SK-N-SH (cell line): ENCODE measurements at regions not wholly inside any gene's neighbourhood (a gene's known extent, or its start where the extent isn't known, plus 50 kb on each side); places are given as distances from the start of the nearest gene placed in this dataset.

Source experiments
- CTCF ChIA-PET: fragments of 300-600, 350-600 bp; formaldehyde crosslinking; extraction: SDS; loops from one replicate; lab custom pipeline; 2021; lab: Yijun Ruan, JAX
- POLR2A ChIA-PET: fragments of 350-600 bp; sonication (Branson Sonifier 250); formaldehyde crosslinking; extraction: SDS; loops from one replicate; lab custom pipeline; 2020; ENCODE audit warnings: antibody characterized with exemption, inconsistent platforms; lab: Yijun Ruan, JAX
- DNase-seq: peaks from one replicate; pipeline ENCODE4 v3.0.0; 2012
- H2AFZ ChIP-seq: fragments of 200-600 bp; sonication (generic); 2 replicates; pipeline ENCODE4 v1.8.1; 2016; ENCODE audit warnings: antibody characterized with exemption, mild to moderate bottlenecking, low read depth
- H3F3A ChIP-seq: fragments of 200-600 bp; sonication (generic); replicated peaks from 2 replicates; pipeline ENCODE3; 2016; ENCODE audit warnings: antibody characterized with exemption, mild to moderate bottlenecking; ENCODE audit not compliant: insufficient read depth
- H3K27ac ChIP-seq, 2 experiments: fragments of 200-500 bp in 1 of 2; fragments of 200-600 bp in 1 of 2; sonication (Bioruptor generic) in 1 of 2; sonication (generic), shearing (Covaris generic) in 1 of 2; 2 replicates each; pipeline versions ENCODE4 v1.5.1 to v1.6.1; 2014 to 2016; ENCODE audit warnings: low read depth in 2 of 2, inconsistent platforms in 1 of 2, low read length in 1 of 2, mild to moderate bottlenecking in 1 of 2, mixed read lengths in 1 of 2
- H3K27me3 ChIP-seq: fragments of 200-600 bp; sonication (generic), shearing (Covaris generic); 2 replicates; pipeline ENCODE4 v1.6.1; 2016; ENCODE audit warnings: mixed run types; ENCODE audit not compliant: insufficient read depth
- H3K36me3 ChIP-seq, 2 experiments: fragments of 200-500 bp in 1 of 2; fragments of 200-600 bp in 1 of 2; sonication (Bioruptor generic) in 1 of 2; sonication (generic) in 1 of 2; replicated peaks in 1 of 2; 2 replicates each; pipeline versions ENCODE3 to v1.5.1; 2014 to 2016; ENCODE audit warnings: low read length in 1 of 2, mild to moderate bottlenecking in 1 of 2; ENCODE audit not compliant: insufficient read depth in 2 of 2, control insufficient read depth in 1 of 2
- H3K4me1 ChIP-seq, 2 experiments: fragments of 200-500 bp in 1 of 2; fragments of 200-600 bp in 1 of 2; sonication (Bioruptor generic) in 1 of 2; sonication (generic), shearing (Covaris generic) in 1 of 2; 2 replicates each; pipeline versions ENCODE4 v1.5.1 to v1.6.1; 2014 to 2016; ENCODE audit warnings: low read depth in 1 of 2, low read length in 1 of 2, mixed run types in 1 of 2; ENCODE audit not compliant: insufficient read depth in 2 of 2, control insufficient read depth in 1 of 2
- H3K4me2 ChIP-seq: fragments of 200-600 bp; sonication (generic), shearing (Covaris generic); 2 replicates; pipeline ENCODE4 v1.6.1; 2017; ENCODE audit warnings: mixed run types
- H3K4me3 ChIP-seq, 2 experiments: fragments of 200-500 bp in 1 of 2; fragments of 200-600 bp in 1 of 2; sonication (Bioruptor generic) in 1 of 2; sonication (generic), shearing (Covaris generic) in 1 of 2; 2 replicates each; pipeline versions ENCODE4 v1.5.1 to v1.8.1; 2014 to 2016; ENCODE audit warnings: low read depth in 2 of 2, inconsistent platforms in 1 of 2, low read length in 1 of 2, mild to moderate bottlenecking in 1 of 2, mixed read lengths in 1 of 2, moderate library complexity in 1 of 2
- H3K79me2 ChIP-seq: fragments of 200-600 bp; sonication (generic); 2 replicates; pipeline ENCODE4 v1.8.1; 2017; ENCODE audit warnings: mild to moderate bottlenecking; ENCODE audit not compliant: insufficient read depth
- H3K9ac ChIP-seq: fragments of 200-600 bp; sonication (generic); 2 replicates; pipeline ENCODE4 v1.6.1; 2017; ENCODE audit warnings: mixed run types
- H3K9me2 ChIP-seq: fragments of 200-600 bp; sonication (generic); 2 replicates; pipeline ENCODE4 v1.6.1; 2017; ENCODE audit warnings: mixed run types
- H3K9me3 ChIP-seq: fragments of 200-600 bp; sonication (generic); 2 replicates; pipeline ENCODE4 v1.6.1; 2017; ENCODE audit warnings: mixed run types, mild to moderate bottlenecking, moderate library complexity
- H4K20me1 ChIP-seq: fragments of 200-600 bp; sonication (generic); 2 replicates; pipeline ENCODE4 v1.6.1; 2017; ENCODE audit warnings: mild to moderate bottlenecking, mixed run types; ENCODE audit not compliant: insufficient read depth
- ELF1 ChIP-seq: IDR thresholded peaks from 2 replicates; pipeline ENCODE4 v1.4.0; 2012
- EP300 ChIP-seq, 2 experiments: IDR thresholded peaks; 2 replicates each; pipeline versions ENCODE4 v1.4.0 to v1.6.1; 2012; ENCODE audit warnings: borderline replicate concordance in 1 of 2, low read depth in 1 of 2, low read length in 1 of 2
- FOXM1 ChIP-seq: IDR thresholded peaks from 2 replicates; pipeline ENCODE4 v1.4.0; 2012; ENCODE audit warnings: low read depth, mild to moderate bottlenecking
- GABPA ChIP-seq: IDR thresholded peaks from 2 replicates; pipeline ENCODE4 v1.4.0; 2012; ENCODE audit warnings: low read depth, mild to moderate bottlenecking
- JUND ChIP-seq: IDR thresholded peaks from 2 replicates; pipeline ENCODE4 v1.4.0; 2012
- MEF2A ChIP-seq: IDR thresholded peaks from 2 replicates; pipeline ENCODE4 v1.4.0; 2012; ENCODE audit warnings: low read depth, borderline replicate concordance
- PBX3 ChIP-seq: IDR thresholded peaks from 2 replicates; pipeline ENCODE4; 2012
- RAD21 ChIP-seq: IDR thresholded peaks from 2 replicates; pipeline ENCODE4 v1.6.1; 2012; ENCODE audit warnings: mild to moderate bottlenecking, low read length
- SMC3 ChIP-seq: IDR thresholded peaks from 2 replicates; pipeline ENCODE4 v1.6.1; 2012; ENCODE audit warnings: low read depth, low read length, improper control_type of control experiment
- TAF1 ChIP-seq: IDR thresholded peaks from 2 replicates; pipeline ENCODE4 v1.6.1; 2012; ENCODE audit warnings: low read depth, mild to moderate bottlenecking, low read length, moderate library complexity, borderline replicate concordance
- TEAD4 ChIP-seq: IDR thresholded peaks from 2 replicates; pipeline ENCODE4 v1.4.0; 2012; ENCODE audit warnings: mild to moderate bottlenecking, borderline replicate concordance; ENCODE audit not compliant: insufficient read depth
- YY1 ChIP-seq: IDR thresholded peaks from 2 replicates; pipeline ENCODE4 v1.4.0; 2012; ENCODE audit warnings: low read depth, mild to moderate bottlenecking
- WGBS: methylation state at CpG from one replicate; pipeline ENCODE4 v1.1.6; 2017; ENCODE audit warnings: low lambda C conversion rate; 5-methylcytosine and 5-hydroxymethylcytosine counted together
- TF ChIP-seq, protein P1 (sequence below): IDR thresholded peaks from 2 replicates; pipeline ENCODE4 v1.4.0; 2012; ENCODE audit warnings: low read depth, borderline replicate concordance
- TF ChIP-seq, protein P2 (sequence below): IDR thresholded peaks from 2 replicates; pipeline ENCODE4 v1.6.1; 2012; ENCODE audit warnings: mild to moderate bottlenecking, low read depth, low read length, moderate library complexity

DNA sequence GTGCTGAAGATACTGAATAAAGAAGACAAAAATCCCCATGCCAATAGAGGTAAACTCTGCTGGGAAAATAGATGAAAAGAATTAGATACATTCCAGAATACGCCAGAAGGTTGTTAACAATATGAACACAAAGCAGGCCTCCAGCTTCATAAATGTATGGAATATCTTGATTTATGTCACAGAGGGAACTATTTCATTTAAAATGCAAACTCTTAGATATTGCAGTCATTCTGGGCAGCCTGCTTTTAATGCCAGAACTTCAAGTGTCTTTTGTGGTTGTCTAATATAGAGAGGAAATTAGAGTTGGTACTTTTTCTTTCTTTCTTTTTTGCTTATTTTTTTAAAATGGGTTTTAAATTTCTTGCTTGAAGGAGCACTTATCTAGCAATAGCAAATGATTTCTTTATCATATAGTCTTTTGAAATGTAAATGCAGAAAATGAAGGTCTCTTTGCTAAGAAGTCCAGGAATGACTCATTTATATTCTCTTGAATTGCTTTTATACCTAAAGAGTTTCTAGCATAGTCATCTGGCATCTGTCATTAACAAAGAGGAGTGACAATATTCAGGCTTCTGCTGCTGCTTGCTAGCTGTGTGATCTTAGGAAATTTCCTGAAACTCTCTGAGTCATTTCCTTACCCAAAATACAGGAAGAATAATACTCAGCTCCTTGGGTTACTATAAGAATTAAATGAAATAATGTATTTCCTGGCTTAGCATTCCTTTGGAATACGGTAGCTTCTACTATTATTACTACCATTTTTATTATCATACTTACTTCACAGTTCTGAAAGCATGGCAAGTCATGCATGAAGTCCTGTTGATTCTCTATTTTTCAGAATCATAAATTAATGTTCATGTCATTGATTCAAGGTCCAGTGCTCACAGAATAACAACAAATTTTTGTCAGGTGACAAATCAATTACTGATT is 527.6 kb downstream of the DIPK2A start:
- POLR2A ChIA-PET = no interaction called here
- H3K9me2 ChIP-seq = no peaks in the 10 kb centered on the region
- DNase-seq = no peak
- TF ChIP-seq GABPA (no peak), FOXM1 (no peak), TEAD4 (no peak)
- H3F3A ChIP-seq = no peaks in the 10 kb centered on the region
- H2AFZ ChIP-seq = no peak overlapping the region
- no peaks in the 10 kb centered on the region for H4K20me1 ChIP-seq
- H3K9ac ChIP-seq = no peak overlapping the region
- whole genome bisulfite sequencing = 0% methylated on average over 2 of the region's 2 CpGs
- CTCF ChIA-PET = no interaction called here
- H3K36me3 ChIP-seq = no peaks in the 10 kb centered on the region
- no peaks in the 10 kb centered on the region; a peak in 1 of 4 replicates for H3K4me1 ChIP-seq
- no peak overlapping the region for H3K27ac ChIP-seq
- no peaks in the 10 kb centered on the region for H3K9me3 ChIP-seq
- no peak overlapping the region for H3K4me3 ChIP-seq
- no peaks in the 10 kb centered on the region for H3K79me2 ChIP-seq
- no peaks in the 10 kb centered on the region; the same call in 1 of the 2 replicates for H3K27me3 ChIP-seq
- H3K4me2 ChIP-seq = no peak overlapping the region

DNA sequence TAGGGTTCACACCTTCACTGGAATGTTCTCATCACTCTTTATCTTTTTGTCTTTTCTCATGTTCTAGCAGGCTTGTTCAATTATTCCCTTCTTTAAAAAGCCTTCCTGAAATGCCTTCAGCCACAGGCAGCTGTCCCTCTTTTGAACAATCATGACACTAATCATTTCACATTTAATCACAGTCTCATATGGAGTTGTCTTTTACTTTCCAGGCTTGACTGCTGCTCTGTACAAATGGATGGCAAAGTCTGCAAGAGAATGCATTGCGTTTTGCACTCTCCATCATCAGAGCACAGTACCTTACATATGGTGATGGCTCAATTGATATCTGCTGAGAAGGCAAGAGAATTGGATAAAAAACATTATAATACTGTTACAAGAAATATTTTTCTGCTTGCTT is 529.8 kb downstream of the DIPK2A start:
- Histone ChIP-seq H2AFZ (no peak overlapping the region), H3K36me3 (no peaks in the 10 kb centered on the region), H3K4me2 (no peak overlapping the region), H3K9me3 (no peaks in the 10 kb centered on the region), H3K9ac (no peak overlapping the region), H3K9me2 (no peaks in the 10 kb centered on the region), H3K79me2 (no peaks in the 10 kb centered on the region), H3K4me1 (no peaks in the 10 kb centered on the region; a peak in 1 of 4 replicates), H3K27ac (no peak overlapping the region), H3K4me3 (no peak overlapping the region), H4K20me1 (no peaks in the 10 kb centered on the region), H3F3A (no peaks in the 10 kb centered on the region), H3K27me3 (no peaks in the 10 kb centered on the region)
- 0% methylated on average over 1 of the region's 1 CpG for WGBS
- no peak for TF ChIP-seq MEF2A
- TF ChIP-seq ELF1 = no peak
- no peak for TF ChIP-seq SMC3
- no peak for TF ChIP-seq EP300 (IDR thresholded peaks at IDR 0.05; ENCODE audit: borderline replicate concordance in 1 of 2, low read depth in 1 of 2, low read length in 1 of 2)
- TF ChIP-seq PBX3 = no peak
- TF ChIP-seq RAD21 = no peak
- TF ChIP-seq, protein P1, sequence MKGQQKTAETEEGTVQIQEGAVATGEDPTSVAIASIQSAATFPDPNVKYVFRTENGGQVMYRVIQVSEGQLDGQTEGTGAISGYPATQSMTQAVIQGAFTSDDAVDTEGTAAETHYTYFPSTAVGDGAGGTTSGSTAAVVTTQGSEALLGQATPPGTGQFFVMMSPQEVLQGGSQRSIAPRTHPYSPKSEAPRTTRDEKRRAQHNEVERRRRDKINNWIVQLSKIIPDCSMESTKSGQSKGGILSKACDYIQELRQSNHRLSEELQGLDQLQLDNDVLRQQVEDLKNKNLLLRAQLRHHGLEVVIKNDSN = no peak
- no peak for TF ChIP-seq JUND
- TF ChIP-seq YY1 = no peak
- TF ChIP-seq, protein P2, sequence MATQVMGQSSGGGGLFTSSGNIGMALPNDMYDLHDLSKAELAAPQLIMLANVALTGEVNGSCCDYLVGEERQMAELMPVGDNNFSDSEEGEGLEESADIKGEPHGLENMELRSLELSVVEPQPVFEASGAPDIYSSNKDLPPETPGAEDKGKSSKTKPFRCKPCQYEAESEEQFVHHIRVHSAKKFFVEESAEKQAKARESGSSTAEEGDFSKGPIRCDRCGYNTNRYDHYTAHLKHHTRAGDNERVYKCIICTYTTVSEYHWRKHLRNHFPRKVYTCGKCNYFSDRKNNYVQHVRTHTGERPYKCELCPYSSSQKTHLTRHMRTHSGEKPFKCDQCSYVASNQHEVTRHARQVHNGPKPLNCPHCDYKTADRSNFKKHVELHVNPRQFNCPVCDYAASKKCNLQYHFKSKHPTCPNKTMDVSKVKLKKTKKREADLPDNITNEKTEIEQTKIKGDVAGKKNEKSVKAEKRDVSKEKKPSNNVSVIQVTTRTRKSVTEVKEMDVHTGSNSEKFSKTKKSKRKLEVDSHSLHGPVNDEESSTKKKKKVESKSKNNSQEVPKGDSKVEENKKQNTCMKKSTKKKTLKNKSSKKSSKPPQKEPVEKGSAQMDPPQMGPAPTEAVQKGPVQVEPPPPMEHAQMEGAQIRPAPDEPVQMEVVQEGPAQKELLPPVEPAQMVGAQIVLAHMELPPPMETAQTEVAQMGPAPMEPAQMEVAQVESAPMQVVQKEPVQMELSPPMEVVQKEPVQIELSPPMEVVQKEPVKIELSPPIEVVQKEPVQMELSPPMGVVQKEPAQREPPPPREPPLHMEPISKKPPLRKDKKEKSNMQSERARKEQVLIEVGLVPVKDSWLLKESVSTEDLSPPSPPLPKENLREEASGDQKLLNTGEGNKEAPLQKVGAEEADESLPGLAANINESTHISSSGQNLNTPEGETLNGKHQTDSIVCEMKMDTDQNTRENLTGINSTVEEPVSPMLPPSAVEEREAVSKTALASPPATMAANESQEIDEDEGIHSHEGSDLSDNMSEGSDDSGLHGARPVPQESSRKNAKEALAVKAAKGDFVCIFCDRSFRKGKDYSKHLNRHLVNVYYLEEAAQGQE = no peak
- TF ChIP-seq TAF1 = no peak
- TF ChIP-seq TEAD4 = no peak
- CTCF ChIA-PET = no interaction called here
- no peak for DNase-seq
- POLR2A ChIA-PET = no interaction called here
